HG03103 (cell line): ENCODE measurements at regions not wholly inside any gene's neighbourhood (a gene's known extent, or its start where the extent isn't known, plus 50 kb on each side); places are given as distances from the start of the nearest gene placed in this dataset.

Experiments used
- ATAC-seq: cut with Tn5 transposase; IDR thresholded peaks from one replicate; pipeline ENCODE4 v1.9.1; 2021; ENCODE audit warnings: low read depth; ENCODE audit not compliant: unreplicated experiment

GRCh38 chr12:58349161-58349560, 407.8 kb downstream of the ATP23 start:
- ATAC-seq: no peak

GRCh38 chr12:58356794-58357193, 415.4 kb downstream of the ATP23 start:
- ATAC-seq: no peak

DNA sequence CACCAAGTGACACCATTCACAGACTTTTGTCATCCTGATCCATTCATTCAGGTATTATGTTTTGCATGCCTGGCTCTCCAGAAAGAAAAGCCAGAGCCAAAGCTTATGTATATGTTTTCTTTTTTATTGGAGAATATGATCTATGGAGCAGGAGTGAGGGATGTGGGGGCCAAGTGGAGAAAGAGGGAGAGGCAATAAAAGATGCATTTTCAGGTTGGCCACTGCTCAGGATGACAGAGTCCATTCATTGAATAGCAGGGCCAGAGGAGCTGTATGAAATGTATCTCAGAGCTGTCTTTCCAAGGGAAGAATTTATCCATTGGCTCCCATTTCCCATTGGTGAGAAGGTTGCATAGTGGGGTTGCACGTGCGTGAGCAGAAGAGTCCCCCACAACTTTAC, 416.1 kb downstream of the ATP23 start:
- no peak for ATAC-seq

- ATAC-seq: no peak
Measured at GRCh38 chr12:58358369-58358768, 417.0 kb downstream of the ATP23 start.

DNA sequence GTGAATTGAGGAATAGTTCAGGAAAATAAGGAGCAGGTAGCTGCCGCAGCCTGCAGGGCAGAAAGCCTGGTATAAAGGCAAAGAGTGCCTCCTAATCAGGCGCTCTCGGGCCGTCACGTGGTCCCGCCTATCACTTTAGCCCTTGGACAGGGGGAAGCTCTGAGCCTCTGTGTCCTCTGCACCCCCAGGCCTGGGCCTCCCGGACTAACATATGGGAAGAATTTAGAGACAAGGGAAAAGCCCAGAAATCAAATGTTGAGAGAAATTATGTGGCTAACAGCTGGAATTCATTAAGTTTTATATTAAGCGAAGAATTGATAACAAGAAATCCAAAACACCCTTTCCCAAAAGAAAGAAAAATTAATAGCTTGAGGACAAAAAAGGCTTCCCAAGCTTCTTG, 417.7 kb downstream of the ATP23 start:
- no peak for ATAC-seq

DNA sequence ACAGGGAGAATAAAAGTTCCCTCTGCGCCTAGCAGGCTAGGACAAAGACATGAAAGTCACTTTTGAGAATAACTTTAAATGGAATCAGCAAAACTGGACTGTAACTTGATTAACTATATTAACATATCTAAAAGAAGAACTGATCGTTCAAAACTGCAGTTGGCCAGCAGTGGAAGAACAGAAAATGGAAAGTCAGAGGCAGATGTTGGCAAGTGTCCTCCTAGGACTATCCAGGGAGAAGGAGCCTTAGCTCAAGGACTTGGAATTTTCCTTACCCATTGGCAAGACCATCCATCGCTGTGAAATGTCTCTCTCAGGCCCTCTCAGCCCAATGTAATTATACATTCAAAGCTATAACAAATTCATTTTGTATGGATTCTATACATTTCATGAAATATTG, 419.7 kb downstream of the ATP23 start:
- ATAC-seq: no peak

- ATAC-seq: no peak
Measured at GRCh38 chr12:58363971-58364370, 422.6 kb downstream of the ATP23 start.

DNA sequence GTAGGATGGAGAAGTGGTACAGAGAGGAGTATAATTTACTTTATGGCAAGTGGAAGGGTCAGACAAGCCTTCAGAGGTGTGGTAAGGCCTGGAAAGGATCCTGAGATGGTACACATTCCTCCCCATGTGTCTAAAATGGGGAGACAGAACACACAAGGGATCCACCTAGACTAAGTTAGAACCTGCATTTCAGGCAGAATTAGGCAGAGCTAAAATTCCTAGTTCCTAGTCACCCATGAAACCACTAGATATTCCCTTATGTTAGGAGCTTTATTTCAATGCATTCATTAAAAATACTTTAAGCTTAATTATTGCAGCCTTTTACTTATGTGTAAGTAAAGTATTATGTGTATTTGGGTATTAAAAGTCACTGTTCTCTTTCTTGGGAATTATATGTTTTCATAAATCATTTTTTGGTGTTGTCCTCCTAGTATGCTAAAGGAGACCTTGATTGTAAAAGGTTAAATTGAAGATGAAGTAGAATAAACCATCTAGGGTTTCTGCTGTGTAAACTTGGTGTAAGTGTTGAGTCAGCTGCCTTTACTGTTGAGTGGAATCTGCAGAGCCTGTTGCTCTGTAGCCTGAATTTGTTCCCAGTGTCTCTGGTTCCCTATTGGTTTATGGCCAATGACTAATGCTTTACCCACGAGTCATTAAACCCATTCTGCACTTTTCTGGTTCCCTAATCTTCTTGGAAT, 423.2 kb downstream of the ATP23 start:
- no peak for ATAC-seq

- ATAC-seq: no peak
Measured at GRCh38 chr12:58365087-58365390, 423.7 kb downstream of the ATP23 start.

DNA sequence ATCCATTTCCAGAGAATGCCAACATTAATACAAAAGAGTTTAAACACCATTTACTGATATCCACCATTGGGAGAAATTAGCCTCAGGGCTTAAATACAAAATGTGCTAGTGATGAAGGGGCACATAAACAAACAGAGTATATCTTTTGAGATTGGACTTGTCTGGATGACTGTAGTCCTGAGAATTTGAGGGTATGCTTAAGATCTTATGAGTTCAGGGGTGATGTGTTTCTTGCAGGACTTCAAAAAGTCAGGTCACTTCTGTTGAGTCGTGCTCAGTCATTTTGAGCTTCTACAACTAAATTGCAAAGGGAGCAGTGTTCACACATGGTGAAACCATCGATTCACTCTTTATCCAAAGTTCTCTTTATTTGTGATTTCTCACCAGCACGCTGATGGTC, 425.7 kb downstream of the ATP23 start:
- ATAC-seq: no peak

DNA sequence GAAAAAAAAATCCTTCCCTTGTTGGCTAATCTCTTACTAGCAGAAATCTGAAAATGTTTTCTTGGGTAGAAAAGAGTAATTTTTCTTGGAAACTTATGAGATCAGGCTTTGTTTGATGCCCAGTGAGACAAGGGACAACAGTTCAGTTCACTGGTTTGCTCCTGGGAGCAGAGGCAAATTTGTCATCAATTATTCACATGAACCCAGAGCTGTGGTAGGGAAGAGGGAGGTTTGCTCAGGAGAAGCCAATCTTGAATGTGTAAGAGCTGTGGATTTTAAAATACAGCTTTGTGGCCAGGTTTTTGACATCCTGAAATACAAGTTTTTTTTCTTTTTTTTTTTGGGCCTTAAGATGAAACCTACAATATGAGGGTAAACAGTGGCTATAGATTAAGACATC, 426.6 kb downstream of the ATP23 start:
- no peak for ATAC-seq

- no peak for ATAC-seq
Measured at GRCh38 chr12:58369576-58369975, 428.2 kb downstream of the ATP23 start.

GRCh38 chr12:58372298-58372697, 430.9 kb downstream of the ATP23 start:
- peak; percentile 88 for ATAC-seq

GRCh38 chr12:58378028-58378427, 436.7 kb downstream of the ATP23 start:
- no peak for ATAC-seq

DNA sequence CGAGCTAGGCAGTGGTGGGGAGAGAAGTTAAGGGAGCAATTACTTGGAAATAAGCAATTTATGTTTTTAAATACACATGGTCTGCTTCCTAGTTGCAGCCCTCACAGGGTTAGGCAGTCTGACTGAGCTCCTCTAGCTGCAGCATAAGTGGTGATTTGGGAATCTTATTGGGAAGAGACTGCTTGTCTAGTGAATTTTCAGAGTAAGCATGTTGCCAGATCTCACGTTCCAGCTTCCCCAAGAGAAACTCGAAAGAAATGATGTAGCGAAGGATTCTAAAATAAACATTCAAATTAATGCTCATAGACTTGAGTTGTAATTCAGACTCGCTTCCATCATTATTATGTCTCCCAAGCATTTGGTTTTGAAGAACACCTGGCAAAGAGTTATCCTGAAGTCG, 440.2 kb downstream of the ATP23 start:
- ATAC-seq: no peak

- ATAC-seq: no peak
Measured at GRCh38 chr12:58384196-58384595, 442.8 kb downstream of the ATP23 start.

- no peak for ATAC-seq
Measured at GRCh38 chr12:58386136-58386535, 444.8 kb downstream of the ATP23 start.

DNA sequence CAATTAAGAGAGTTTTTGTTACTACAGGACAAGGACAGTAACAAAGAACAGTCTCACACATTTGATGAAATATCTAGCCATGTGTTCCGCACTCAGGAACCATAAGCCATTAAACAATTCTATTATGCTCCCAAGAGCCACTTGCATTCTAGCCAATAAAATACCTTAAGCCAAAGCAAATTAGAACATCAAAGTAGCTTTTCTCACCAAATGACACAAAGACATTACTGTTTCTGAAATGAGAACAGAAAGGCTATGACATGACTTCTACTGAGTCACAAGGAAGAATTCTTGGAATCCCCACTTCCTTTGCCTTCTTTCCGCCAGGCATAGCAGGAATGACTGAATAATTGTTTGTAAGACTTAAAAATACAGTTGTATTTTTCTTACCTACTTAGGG, 445.8 kb downstream of the ATP23 start:
- ATAC-seq: no peak

- ATAC-seq: no peak
Measured at GRCh38 chr12:58388261-58388660, 446.9 kb downstream of the ATP23 start.

- no peak for ATAC-seq
Measured at GRCh38 chr12:58393152-58393551, 451.8 kb downstream of the ATP23 start.

DNA sequence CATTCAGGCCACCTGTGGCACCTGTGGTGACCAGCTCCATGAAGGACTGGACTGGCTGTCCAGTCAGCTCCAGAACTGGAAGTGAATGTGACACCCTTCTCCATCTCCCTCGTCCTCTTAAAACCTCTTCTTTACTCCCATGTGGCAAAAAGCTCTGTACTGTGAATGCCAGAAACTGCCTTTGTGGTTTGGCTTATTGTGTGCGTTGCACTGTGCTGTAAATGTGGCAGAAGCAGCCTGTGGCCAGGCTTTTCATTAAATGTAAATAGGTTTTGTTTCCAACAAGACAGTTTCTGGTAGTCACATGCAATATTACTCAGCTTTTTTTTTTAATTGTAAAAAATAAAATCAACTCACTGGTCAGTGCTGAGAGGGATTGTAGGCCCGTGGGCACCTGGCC, 453.7 kb downstream of the ATP23 start:
- ATAC-seq: no peak

DNA sequence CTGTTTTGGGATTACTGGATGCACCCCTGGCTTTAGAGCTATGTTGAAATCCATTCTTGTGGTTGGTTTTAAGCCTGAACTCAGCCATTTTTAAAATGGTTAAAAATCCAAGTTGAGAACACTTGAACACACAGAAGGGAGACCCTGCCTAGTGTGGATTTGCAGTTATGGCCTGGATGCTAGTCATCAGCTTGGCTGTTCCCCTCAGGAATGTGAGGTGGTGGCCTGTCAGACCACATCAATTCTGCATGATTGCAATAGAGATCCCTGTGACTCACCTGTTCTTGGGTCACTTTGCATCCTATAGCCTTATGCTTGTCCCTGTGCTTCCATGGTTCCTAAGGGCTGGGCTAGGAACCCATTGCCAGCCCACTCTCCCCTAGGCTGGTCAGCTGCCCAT, 454.1 kb downstream of the ATP23 start:
- ATAC-seq: no peak

GRCh38 chr12:58396239-58396638, 454.9 kb downstream of the ATP23 start:
- ATAC-seq: no peak
